SK-N-SH (cell line): ENCODE measurements at regions not wholly inside any gene's neighbourhood (a gene's known extent, or its start where the extent isn't known, plus 50 kb on each side); places are given as distances from the start of the nearest gene placed in this dataset.

Source experiments
- CTCF ChIA-PET: fragments of 300-600, 350-600 bp; formaldehyde crosslinking; extraction: SDS; loops from one replicate; lab custom pipeline; 2021; lab: Yijun Ruan, JAX
- POLR2A ChIA-PET: fragments of 350-600 bp; sonication (Branson Sonifier 250); formaldehyde crosslinking; extraction: SDS; loops from one replicate; lab custom pipeline; 2020; ENCODE audit warnings: antibody characterized with exemption, inconsistent platforms; lab: Yijun Ruan, JAX
- DNase-seq: peaks from one replicate; pipeline ENCODE4 v3.0.0; 2012
- H2AFZ ChIP-seq: fragments of 200-600 bp; sonication (generic); 2 replicates; pipeline ENCODE4 v1.8.1; 2016; ENCODE audit warnings: antibody characterized with exemption, mild to moderate bottlenecking, low read depth
- H3F3A ChIP-seq: fragments of 200-600 bp; sonication (generic); replicated peaks from 2 replicates; pipeline ENCODE3; 2016; ENCODE audit warnings: antibody characterized with exemption, mild to moderate bottlenecking; ENCODE audit not compliant: insufficient read depth
- H3K27ac ChIP-seq, 2 experiments: fragments of 200-500 bp in 1 of 2; fragments of 200-600 bp in 1 of 2; sonication (Bioruptor generic) in 1 of 2; sonication (generic), shearing (Covaris generic) in 1 of 2; 2 replicates each; pipeline versions ENCODE4 v1.5.1 to v1.6.1; 2014 to 2016; ENCODE audit warnings: low read depth in 2 of 2, inconsistent platforms in 1 of 2, low read length in 1 of 2, mild to moderate bottlenecking in 1 of 2, mixed read lengths in 1 of 2
- H3K27me3 ChIP-seq: fragments of 200-600 bp; sonication (generic), shearing (Covaris generic); 2 replicates; pipeline ENCODE4 v1.6.1; 2016; ENCODE audit warnings: mixed run types; ENCODE audit not compliant: insufficient read depth
- H3K36me3 ChIP-seq, 2 experiments: fragments of 200-500 bp in 1 of 2; fragments of 200-600 bp in 1 of 2; sonication (Bioruptor generic) in 1 of 2; sonication (generic) in 1 of 2; replicated peaks in 1 of 2; 2 replicates each; pipeline versions ENCODE3 to v1.5.1; 2014 to 2016; ENCODE audit warnings: low read length in 1 of 2, mild to moderate bottlenecking in 1 of 2; ENCODE audit not compliant: insufficient read depth in 2 of 2, control insufficient read depth in 1 of 2
- H3K4me1 ChIP-seq, 2 experiments: fragments of 200-500 bp in 1 of 2; fragments of 200-600 bp in 1 of 2; sonication (Bioruptor generic) in 1 of 2; sonication (generic), shearing (Covaris generic) in 1 of 2; 2 replicates each; pipeline versions ENCODE4 v1.5.1 to v1.6.1; 2014 to 2016; ENCODE audit warnings: low read depth in 1 of 2, low read length in 1 of 2, mixed run types in 1 of 2; ENCODE audit not compliant: insufficient read depth in 2 of 2, control insufficient read depth in 1 of 2
- H3K4me2 ChIP-seq: fragments of 200-600 bp; sonication (generic), shearing (Covaris generic); 2 replicates; pipeline ENCODE4 v1.6.1; 2017; ENCODE audit warnings: mixed run types
- H3K4me3 ChIP-seq, 2 experiments: fragments of 200-500 bp in 1 of 2; fragments of 200-600 bp in 1 of 2; sonication (Bioruptor generic) in 1 of 2; sonication (generic), shearing (Covaris generic) in 1 of 2; 2 replicates each; pipeline versions ENCODE4 v1.5.1 to v1.8.1; 2014 to 2016; ENCODE audit warnings: low read depth in 2 of 2, inconsistent platforms in 1 of 2, low read length in 1 of 2, mild to moderate bottlenecking in 1 of 2, mixed read lengths in 1 of 2, moderate library complexity in 1 of 2
- H3K79me2 ChIP-seq: fragments of 200-600 bp; sonication (generic); 2 replicates; pipeline ENCODE4 v1.8.1; 2017; ENCODE audit warnings: mild to moderate bottlenecking; ENCODE audit not compliant: insufficient read depth
- H3K9ac ChIP-seq: fragments of 200-600 bp; sonication (generic); 2 replicates; pipeline ENCODE4 v1.6.1; 2017; ENCODE audit warnings: mixed run types
- H3K9me2 ChIP-seq: fragments of 200-600 bp; sonication (generic); 2 replicates; pipeline ENCODE4 v1.6.1; 2017; ENCODE audit warnings: mixed run types
- H3K9me3 ChIP-seq: fragments of 200-600 bp; sonication (generic); 2 replicates; pipeline ENCODE4 v1.6.1; 2017; ENCODE audit warnings: mixed run types, mild to moderate bottlenecking, moderate library complexity
- H4K20me1 ChIP-seq: fragments of 200-600 bp; sonication (generic); 2 replicates; pipeline ENCODE4 v1.6.1; 2017; ENCODE audit warnings: mild to moderate bottlenecking, mixed run types; ENCODE audit not compliant: insufficient read depth
- EZH2phosphoT487 ChIP-seq: fragments of 200-600 bp; sonication (generic); IDR thresholded peaks from 2 replicates; pipeline ENCODE4 v1.6.1; 2017; ENCODE audit warnings: low read depth, mixed run types, mild to moderate bottlenecking, antibody characterized with exemption, moderate library complexity, borderline replicate concordance
- FOSL2 ChIP-seq: IDR thresholded peaks from 2 replicates; pipeline ENCODE4 v1.4.0; 2012; ENCODE audit warnings: low read depth, mild to moderate bottlenecking, moderate library complexity, borderline replicate concordance
- FOXJ3 ChIP-seq: sonication (generic); formaldehyde crosslinking; IDR thresholded peaks from 2 replicates; pipeline ENCODE4 v1.5.1; 2020; ENCODE audit warnings: mild to moderate bottlenecking, missing genetic modification reagents
- FOXM1 ChIP-seq: IDR thresholded peaks from 2 replicates; pipeline ENCODE4 v1.4.0; 2012; ENCODE audit warnings: low read depth, mild to moderate bottlenecking
- MEF2A ChIP-seq: IDR thresholded peaks from 2 replicates; pipeline ENCODE4 v1.4.0; 2012; ENCODE audit warnings: low read depth, borderline replicate concordance
- MXI1 ChIP-seq: IDR thresholded peaks from 2 replicates; pipeline ENCODE4 v1.6.1; 2012; ENCODE audit warnings: mild to moderate bottlenecking, low read depth, low read length, improper control_type of control experiment
- NRF1 ChIP-seq: IDR thresholded peaks from 2 replicates; pipeline ENCODE4 v1.6.1; 2012; ENCODE audit warnings: low read depth, mild to moderate bottlenecking, low read length
- WGBS: methylation state at CpG from one replicate; pipeline ENCODE4 v1.1.6; 2017; ENCODE audit warnings: low lambda C conversion rate; 5-methylcytosine and 5-hydroxymethylcytosine counted together
- TF ChIP-seq, protein P1 (sequence below): IDR thresholded peaks from 2 replicates; pipeline ENCODE4; 2012
- TF ChIP-seq, protein P2 (sequence below): IDR thresholded peaks from 2 replicates; pipeline ENCODE4 v1.6.1; 2012; ENCODE audit warnings: mild to moderate bottlenecking, low read depth, low read length, moderate library complexity
- TF ChIP-seq, protein P3 (sequence below): IDR thresholded peaks from 2 replicates; pipeline ENCODE4 v1.4.0; 2012; ENCODE audit warnings: low read depth, borderline replicate concordance
- TF ChIP-seq, protein P4 (sequence below): fragments of 150-350 bp; IDR thresholded peaks from 2 replicates; pipeline ENCODE4 v1.6.1; 2017; ENCODE audit warnings: antibody characterized with exemption, low read length, low read depth, borderline replicate concordance

DNA sequence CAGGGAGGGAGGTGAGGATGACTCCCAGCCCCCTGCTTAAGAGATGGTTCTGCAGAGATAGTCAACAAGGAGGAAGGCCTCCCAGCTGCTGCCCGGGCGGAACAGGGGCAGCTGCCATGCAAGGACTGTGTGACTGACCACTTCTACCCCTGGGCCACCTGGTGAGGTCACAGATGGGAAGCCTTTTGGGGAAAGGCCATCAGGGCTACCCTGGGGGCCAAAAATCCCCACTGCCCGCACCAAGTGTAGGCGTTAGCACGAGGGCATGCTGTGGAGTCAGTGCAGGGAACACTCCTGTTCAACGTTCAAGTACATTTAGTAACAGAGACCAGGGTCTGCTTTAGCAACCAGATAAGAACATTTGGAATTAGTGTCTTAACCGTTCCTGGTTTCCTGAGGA lies 372.9 kb downstream of the BRD1 start:
- Histone ChIP-seq H3K4me1 (no peaks in the 10 kb centered on the region), H3K4me2 (no peak overlapping the region), H3K9ac (no peak overlapping the region), H3K27me3 (peaks cover 15% of the 10 kb centered on the region; the same call in 1 of the 2 replicates), H2AFZ (no peak overlapping the region), H3K79me2 (no peaks in the 10 kb centered on the region), H4K20me1 (no peaks in the 10 kb centered on the region), H3K36me3 (no peaks in the 10 kb centered on the region), H3K9me2 (no peaks in the 10 kb centered on the region), H3K4me3 (no peak overlapping the region), H3K9me3 (no peaks in the 10 kb centered on the region), H3K27ac (no peak overlapping the region), H3F3A (no peaks in the 10 kb centered on the region)
- ChIA-PET POLR2A (no interaction called here), CTCF (interaction anchor here (1.0 kb wide), 1 partner anchor 21 kb away, joined by 3 read pairs; no protein-coding TSS in a partner anchor)
- no peak for DNase-seq
- TF ChIP-seq EZH2phosphoT487, result no peak
- TF ChIP-seq, protein P1, sequence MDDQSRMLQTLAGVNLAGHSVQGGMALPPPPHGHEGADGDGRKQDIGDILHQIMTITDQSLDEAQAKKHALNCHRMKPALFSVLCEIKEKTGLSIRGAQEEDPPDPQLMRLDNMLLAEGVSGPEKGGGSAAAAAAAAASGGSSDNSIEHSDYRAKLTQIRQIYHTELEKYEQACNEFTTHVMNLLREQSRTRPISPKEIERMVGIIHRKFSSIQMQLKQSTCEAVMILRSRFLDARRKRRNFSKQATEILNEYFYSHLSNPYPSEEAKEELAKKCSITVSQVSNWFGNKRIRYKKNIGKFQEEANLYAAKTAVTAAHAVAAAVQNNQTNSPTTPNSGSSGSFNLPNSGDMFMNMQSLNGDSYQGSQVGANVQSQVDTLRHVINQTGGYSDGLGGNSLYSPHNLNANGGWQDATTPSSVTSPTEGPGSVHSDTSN, result no peak
- TF ChIP-seq NRF1, result no peak
- no peak for TF ChIP-seq FOXJ3 (CRISPR knock-in tag)
- TF ChIP-seq MEF2A, result no peak
- TF ChIP-seq, protein P2, sequence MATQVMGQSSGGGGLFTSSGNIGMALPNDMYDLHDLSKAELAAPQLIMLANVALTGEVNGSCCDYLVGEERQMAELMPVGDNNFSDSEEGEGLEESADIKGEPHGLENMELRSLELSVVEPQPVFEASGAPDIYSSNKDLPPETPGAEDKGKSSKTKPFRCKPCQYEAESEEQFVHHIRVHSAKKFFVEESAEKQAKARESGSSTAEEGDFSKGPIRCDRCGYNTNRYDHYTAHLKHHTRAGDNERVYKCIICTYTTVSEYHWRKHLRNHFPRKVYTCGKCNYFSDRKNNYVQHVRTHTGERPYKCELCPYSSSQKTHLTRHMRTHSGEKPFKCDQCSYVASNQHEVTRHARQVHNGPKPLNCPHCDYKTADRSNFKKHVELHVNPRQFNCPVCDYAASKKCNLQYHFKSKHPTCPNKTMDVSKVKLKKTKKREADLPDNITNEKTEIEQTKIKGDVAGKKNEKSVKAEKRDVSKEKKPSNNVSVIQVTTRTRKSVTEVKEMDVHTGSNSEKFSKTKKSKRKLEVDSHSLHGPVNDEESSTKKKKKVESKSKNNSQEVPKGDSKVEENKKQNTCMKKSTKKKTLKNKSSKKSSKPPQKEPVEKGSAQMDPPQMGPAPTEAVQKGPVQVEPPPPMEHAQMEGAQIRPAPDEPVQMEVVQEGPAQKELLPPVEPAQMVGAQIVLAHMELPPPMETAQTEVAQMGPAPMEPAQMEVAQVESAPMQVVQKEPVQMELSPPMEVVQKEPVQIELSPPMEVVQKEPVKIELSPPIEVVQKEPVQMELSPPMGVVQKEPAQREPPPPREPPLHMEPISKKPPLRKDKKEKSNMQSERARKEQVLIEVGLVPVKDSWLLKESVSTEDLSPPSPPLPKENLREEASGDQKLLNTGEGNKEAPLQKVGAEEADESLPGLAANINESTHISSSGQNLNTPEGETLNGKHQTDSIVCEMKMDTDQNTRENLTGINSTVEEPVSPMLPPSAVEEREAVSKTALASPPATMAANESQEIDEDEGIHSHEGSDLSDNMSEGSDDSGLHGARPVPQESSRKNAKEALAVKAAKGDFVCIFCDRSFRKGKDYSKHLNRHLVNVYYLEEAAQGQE, result no peak
- TF ChIP-seq FOXM1, result no peak
- TF ChIP-seq, protein P3, sequence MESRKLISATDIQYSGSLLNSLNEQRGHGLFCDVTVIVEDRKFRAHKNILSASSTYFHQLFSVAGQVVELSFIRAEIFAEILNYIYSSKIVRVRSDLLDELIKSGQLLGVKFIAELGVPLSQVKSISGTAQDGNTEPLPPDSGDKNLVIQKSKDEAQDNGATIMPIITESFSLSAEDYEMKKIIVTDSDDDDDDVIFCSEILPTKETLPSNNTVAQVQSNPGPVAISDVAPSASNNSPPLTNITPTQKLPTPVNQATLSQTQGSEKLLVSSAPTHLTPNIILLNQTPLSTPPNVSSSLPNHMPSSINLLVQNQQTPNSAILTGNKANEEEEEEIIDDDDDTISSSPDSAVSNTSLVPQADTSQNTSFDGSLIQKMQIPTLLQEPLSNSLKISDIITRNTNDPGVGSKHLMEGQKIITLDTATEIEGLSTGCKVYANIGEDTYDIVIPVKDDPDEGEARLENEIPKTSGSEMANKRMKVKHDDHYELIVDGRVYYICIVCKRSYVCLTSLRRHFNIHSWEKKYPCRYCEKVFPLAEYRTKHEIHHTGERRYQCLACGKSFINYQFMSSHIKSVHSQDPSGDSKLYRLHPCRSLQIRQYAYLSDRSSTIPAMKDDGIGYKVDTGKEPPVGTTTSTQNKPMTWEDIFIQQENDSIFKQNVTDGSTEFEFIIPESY, result no peak
- TF ChIP-seq, protein P4, sequence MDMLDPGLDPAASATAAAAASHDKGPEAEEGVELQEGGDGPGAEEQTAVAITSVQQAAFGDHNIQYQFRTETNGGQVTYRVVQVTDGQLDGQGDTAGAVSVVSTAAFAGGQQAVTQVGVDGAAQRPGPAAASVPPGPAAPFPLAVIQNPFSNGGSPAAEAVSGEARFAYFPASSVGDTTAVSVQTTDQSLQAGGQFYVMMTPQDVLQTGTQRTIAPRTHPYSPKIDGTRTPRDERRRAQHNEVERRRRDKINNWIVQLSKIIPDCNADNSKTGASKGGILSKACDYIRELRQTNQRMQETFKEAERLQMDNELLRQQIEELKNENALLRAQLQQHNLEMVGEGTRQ, result no peak
- TF ChIP-seq MXI1, result no peak
- no peak for TF ChIP-seq FOSL2
- 21% methylated on average over 7 of the region's 7 CpGs for WGBS
